ENCODE measurements at regions not wholly inside any gene's neighbourhood (a gene's known extent, or its start where the extent isn't known, plus 50 kb on each side); places are given as distances from the start of the nearest gene placed in this dataset.

DNA sequence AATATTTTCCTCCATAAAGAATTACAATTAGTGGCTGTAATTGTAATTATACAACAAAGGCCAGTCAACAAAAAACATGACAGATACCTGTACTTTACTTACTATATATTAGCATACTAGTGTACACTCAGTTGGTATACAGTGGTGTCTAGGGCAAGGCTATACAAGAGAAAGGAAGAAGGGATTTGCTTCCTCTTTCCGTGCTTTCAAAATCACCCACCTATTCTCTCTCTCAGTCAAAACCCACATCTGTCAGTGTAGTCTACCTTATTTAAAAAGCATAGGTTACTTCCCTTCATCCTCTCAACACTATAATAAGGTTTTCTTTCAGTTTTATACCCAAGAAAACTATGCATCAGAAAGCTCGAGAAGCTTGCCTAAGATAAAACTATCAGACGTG, 355.8 kb upstream of the NR5A2 start:
- H3K36me3 ChIP-seq (ENCODE audit: low read length): no peaks in the 10 kb centered on the region
- no peaks in the 10 kb centered on the region for H3K79me2 ChIP-seq (ENCODE audit: insufficient read depth, low read length)
- H3K4me2 ChIP-seq (ENCODE audit: low read depth, low read length, poor library complexity, severe bottlenecking): no peak overlapping the region
- H3K9ac ChIP-seq (ENCODE audit: low read length): no peak overlapping the region
- no peak overlapping the region for H2AFZ ChIP-seq (ENCODE audit: low read depth, low read length, severe bottlenecking)
- no peaks in the 10 kb centered on the region for H3K9me2 ChIP-seq (replicated peaks; ENCODE audit: insufficient read depth, low read length)
- H3K4me3 ChIP-seq (ENCODE audit: insufficient read depth, low read length, poor library complexity, severe bottlenecking): no peak overlapping the region
- no peaks in the 10 kb centered on the region for H3F3A ChIP-seq (ENCODE audit: insufficient read depth)
- TF ChIP-seq CTCF (IDR thresholded peaks at IDR 0.05; ENCODE audit: insufficient read depth, low read length, poor library complexity, severe bottlenecking): no peak
- TF ChIP-seq EZH2phosphoT487 (conservative IDR thresholded peaks at IDR 0.05; ENCODE audit: low read length): no peak
- H3K9me3 ChIP-seq (ENCODE audit: insufficient read depth, low read length): no peaks in the 10 kb centered on the region
- no peaks in the 10 kb centered on the region for H3K27me3 ChIP-seq (ENCODE audit: low read length)
- no peaks in the 10 kb centered on the region for H4K20me1 ChIP-seq (ENCODE audit: low read depth, low read length)
- H3K27ac ChIP-seq (ENCODE audit: low read depth, low read length): no peak overlapping the region

GRCh38 chr1:199675937-199676336, 351.6 kb upstream of the NR5A2 start:
- no peaks in the 10 kb centered on the region for H3K36me3 ChIP-seq (ENCODE audit: low read length)
- no peak overlapping the region for H3K4me3 ChIP-seq (ENCODE audit: insufficient read depth, low read length, poor library complexity, severe bottlenecking)
- no peak overlapping the region for H3K27ac ChIP-seq (ENCODE audit: low read depth, low read length)
- H3F3A ChIP-seq (ENCODE audit: insufficient read depth): no peaks in the 10 kb centered on the region
- TF ChIP-seq CTCF (IDR thresholded peaks at IDR 0.05; ENCODE audit: insufficient read depth, low read length, poor library complexity, severe bottlenecking) (no peak), EZH2phosphoT487 (conservative IDR thresholded peaks at IDR 0.05; ENCODE audit: low read length) (no peak)
- H3K9me3 ChIP-seq (ENCODE audit: insufficient read depth, low read length): no peaks in the 10 kb centered on the region
- no peaks in the 10 kb centered on the region for H4K20me1 ChIP-seq (ENCODE audit: low read depth, low read length)
- no peaks in the 10 kb centered on the region for H3K9me2 ChIP-seq (replicated peaks; ENCODE audit: insufficient read depth, low read length)
- no peaks in the 10 kb centered on the region for H3K27me3 ChIP-seq (ENCODE audit: low read length)
- no peak overlapping the region for H3K4me2 ChIP-seq (ENCODE audit: low read depth, low read length, poor library complexity, severe bottlenecking)
- H3K79me2 ChIP-seq (ENCODE audit: insufficient read depth, low read length): no peaks in the 10 kb centered on the region
- H3K9ac ChIP-seq (ENCODE audit: low read length): no peak overlapping the region
- no peak overlapping the region for H2AFZ ChIP-seq (ENCODE audit: low read depth, low read length, severe bottlenecking)

- H3K36me3 ChIP-seq (ENCODE audit: low read length): no peaks in the 10 kb centered on the region
- no peaks in the 10 kb centered on the region for H4K20me1 ChIP-seq (ENCODE audit: low read depth, low read length)
- no peak overlapping the region for H2AFZ ChIP-seq (ENCODE audit: low read depth, low read length, severe bottlenecking)
- H3F3A ChIP-seq (ENCODE audit: insufficient read depth): no peaks in the 10 kb centered on the region
- no peak overlapping the region for H3K4me2 ChIP-seq (ENCODE audit: low read depth, low read length, poor library complexity, severe bottlenecking)
- H3K9ac ChIP-seq (ENCODE audit: low read length): no peak overlapping the region
- no peaks in the 10 kb centered on the region for H3K9me2 ChIP-seq (replicated peaks; ENCODE audit: insufficient read depth, low read length)
- H3K79me2 ChIP-seq (ENCODE audit: insufficient read depth, low read length): no peaks in the 10 kb centered on the region
- H3K27me3 ChIP-seq (ENCODE audit: low read length): no peaks in the 10 kb centered on the region
- H3K9me3 ChIP-seq (ENCODE audit: insufficient read depth, low read length): no peaks in the 10 kb centered on the region
- TF ChIP-seq EZH2phosphoT487 (conservative IDR thresholded peaks at IDR 0.05; ENCODE audit: low read length) (no peak), CTCF (IDR thresholded peaks at IDR 0.05; ENCODE audit: insufficient read depth, low read length, poor library complexity, severe bottlenecking) (no peak)
- no peak overlapping the region for H3K27ac ChIP-seq (ENCODE audit: low read depth, low read length)
- no peak overlapping the region for H3K4me3 ChIP-seq (ENCODE audit: insufficient read depth, low read length, poor library complexity, severe bottlenecking)
Observed at GRCh38 chr1:199678771-199679170, 348.7 kb upstream of the NR5A2 start.

DNA sequence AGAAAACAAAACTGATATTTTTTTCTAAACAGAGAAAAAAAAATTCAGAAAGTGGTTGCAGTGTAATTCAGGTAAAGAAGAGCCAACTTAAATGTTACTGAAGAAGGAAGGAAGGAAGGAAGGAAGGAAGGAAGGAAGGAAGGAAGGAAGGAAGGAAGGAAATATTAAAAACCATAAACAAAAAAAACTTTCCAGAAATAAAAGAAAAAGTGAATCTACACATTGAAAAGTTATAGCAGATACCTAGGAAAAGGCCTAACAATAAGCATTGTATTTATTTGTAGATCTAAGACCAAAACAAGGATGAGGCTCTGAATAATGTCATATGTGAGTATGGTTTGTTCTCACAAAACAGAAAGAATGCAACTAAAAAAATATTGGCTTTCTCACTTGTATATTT, 345.4 kb upstream of the NR5A2 start:
- Histone ChIP-seq H3K4me2 (ENCODE audit: low read depth, low read length, poor library complexity, severe bottlenecking) (no peak overlapping the region), H3F3A (ENCODE audit: insufficient read depth) (no peaks in the 10 kb centered on the region), H3K79me2 (ENCODE audit: insufficient read depth, low read length) (no peaks in the 10 kb centered on the region), H3K9me3 (ENCODE audit: insufficient read depth, low read length) (no peaks in the 10 kb centered on the region), H3K4me3 (ENCODE audit: insufficient read depth, low read length, poor library complexity, severe bottlenecking) (no peak overlapping the region), H3K9ac (ENCODE audit: low read length) (no peak overlapping the region), H3K9me2 (replicated peaks; ENCODE audit: insufficient read depth, low read length) (no peaks in the 10 kb centered on the region), H3K36me3 (ENCODE audit: low read length) (no peaks in the 10 kb centered on the region), H4K20me1 (ENCODE audit: low read depth, low read length) (no peaks in the 10 kb centered on the region), H3K27ac (ENCODE audit: low read depth, low read length) (no peak overlapping the region), H2AFZ (ENCODE audit: low read depth, low read length, severe bottlenecking) (no peak overlapping the region), H3K27me3 (ENCODE audit: low read length) (no peaks in the 10 kb centered on the region)
- TF ChIP-seq CTCF (IDR thresholded peaks at IDR 0.05; ENCODE audit: insufficient read depth, low read length, poor library complexity, severe bottlenecking): no peak
- TF ChIP-seq EZH2phosphoT487 (conservative IDR thresholded peaks at IDR 0.05; ENCODE audit: low read length): no peak
